ENCODE measurements at regions not wholly inside any gene's neighbourhood (a gene's known extent, or its start where the extent isn't known, plus 50 kb on each side); places are given as distances from the start of the nearest gene placed in this dataset.

DNA sequence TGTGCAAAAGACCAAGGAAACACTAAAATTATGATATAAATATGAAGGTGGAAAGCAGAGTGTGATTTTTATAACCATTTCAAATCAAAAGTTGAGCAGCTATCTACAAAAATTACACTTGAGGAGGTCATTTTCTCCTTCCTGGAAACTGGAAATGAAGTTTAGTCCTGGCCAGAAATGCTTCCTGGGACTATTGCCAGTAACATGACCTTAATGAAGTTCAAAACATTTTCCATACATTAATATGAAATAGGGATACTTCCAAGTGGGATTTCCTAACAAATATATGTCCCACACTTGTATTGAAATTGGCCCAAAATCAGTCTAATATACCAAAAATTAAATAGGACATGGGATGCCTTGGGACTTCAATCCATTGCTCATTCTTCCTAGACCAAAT is 1556.8 kb upstream of the MIR17HG start (continued):
- TF ChIP-seq, protein P1, sequence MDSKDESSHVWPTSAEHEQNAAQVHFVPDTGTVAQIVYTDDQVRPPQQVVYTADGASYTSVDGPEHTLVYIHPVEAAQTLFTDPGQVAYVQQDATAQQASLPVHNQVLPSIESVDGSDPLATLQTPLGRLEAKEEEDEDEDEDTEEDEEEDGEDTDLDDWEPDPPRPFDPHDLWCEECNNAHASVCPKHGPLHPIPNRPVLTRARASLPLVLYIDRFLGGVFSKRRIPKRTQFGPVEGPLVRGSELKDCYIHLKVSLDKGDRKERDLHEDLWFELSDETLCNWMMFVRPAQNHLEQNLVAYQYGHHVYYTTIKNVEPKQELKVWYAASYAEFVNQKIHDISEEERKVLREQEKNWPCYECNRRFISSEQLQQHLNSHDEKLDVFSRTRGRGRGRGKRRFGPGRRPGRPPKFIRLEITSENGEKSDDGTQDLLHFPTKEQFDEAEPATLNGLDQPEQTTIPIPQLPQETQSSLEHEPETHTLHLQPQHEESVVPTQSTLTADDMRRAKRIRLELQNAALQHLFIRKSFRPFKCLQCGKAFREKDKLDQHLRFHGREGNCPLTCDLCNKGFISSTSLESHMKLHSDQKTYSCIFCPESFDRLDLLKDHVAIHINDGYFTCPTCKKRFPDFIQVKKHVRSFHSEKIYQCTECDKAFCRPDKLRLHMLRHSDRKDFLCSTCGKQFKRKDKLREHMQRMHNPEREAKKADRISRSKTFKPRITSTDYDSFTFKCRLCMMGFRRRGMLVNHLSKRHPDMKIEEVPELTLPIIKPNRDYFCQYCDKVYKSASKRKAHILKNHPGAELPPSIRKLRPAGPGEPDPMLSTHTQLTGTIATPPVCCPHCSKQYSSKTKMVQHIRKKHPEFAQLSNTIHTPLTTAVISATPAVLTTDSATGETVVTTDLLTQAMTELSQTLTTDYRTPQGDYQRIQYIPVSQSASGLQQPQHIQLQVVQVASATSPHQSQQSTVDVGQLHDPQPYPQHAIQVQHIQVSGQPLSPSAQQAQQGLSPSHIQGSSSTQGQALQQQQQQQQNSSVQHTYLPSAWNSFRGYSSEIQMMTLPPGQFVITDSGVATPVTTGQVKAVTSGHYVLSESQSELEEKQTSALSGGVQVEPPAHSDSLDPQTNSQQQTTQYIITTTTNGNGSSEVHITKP (tag by site-specific recombination; IDR thresholded peaks at IDR 0.05): no peak
- TF ChIP-seq PRDM1 (tag by site-specific recombination; IDR thresholded peaks at IDR 0.05): no peak
- no peak for TF ChIP-seq ZBTB1 (tag by site-specific recombination; IDR thresholded peaks at IDR 0.05)
- no peak for TF ChIP-seq ZBTB48 (tag by site-specific recombination; IDR thresholded peaks at IDR 0.05)
- TF ChIP-seq ZNF169 (tag by site-specific recombination; IDR thresholded peaks at IDR 0.05): no peak
- no peak for TF ChIP-seq SP2 (tag by site-specific recombination; IDR thresholded peaks at IDR 0.05)
- no peak for TF ChIP-seq ZNF776 (tag by site-specific recombination; IDR thresholded peaks at IDR 0.05; ENCODE audit: borderline replicate concordance)
- TF ChIP-seq ZNF341 (tag by site-specific recombination; IDR thresholded peaks at IDR 0.05; ENCODE audit: low read depth): no peak
- TF ChIP-seq ZNF571 (tag by site-specific recombination; IDR thresholded peaks at IDR 0.05): no peak
- no peak for TF ChIP-seq ZNF76 (tag by site-specific recombination; IDR thresholded peaks at IDR 0.05; ENCODE audit: borderline replicate concordance, low read depth)

DNA sequence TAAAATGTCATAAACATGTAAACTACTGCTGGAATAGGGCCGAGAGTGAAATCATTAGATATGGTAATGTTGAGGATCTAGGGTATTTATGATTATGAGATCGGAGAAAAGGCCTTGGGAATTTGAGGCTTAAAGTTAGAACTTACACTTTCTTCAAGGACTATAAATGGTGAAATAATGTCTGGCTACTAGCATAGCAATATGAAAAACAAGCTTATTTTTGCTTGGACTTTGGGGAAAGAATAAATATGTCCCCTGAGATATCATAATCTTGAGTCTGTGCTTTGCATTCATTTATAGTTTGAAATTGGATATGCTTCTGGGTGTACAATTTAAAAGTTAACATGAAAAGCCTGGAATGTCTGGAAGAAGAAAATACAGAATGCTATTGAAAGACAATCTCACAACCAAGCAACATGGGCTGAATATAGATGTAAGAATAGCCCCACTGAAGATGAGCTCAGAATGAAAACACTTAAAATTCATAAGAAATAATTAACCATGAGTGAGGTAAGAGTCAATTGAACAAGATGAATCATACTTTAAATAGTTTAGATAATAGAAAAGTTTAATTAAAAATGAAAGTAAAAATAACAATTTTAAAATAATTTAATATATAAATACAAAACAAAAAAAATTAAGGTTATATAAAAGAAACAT is 1555.4 kb upstream of the MIR17HG start:
- Histone ChIP-seq H3K4me3 (ENCODE audit: low read depth, low read length) (no peak overlapping the region), H3K9me3 (ENCODE audit: control insufficient read depth, insufficient read depth, low read depth, low read length) (no peaks in the 10 kb centered on the region), H3K36me3 (ENCODE audit: control insufficient read depth in 2 of 2, insufficient read depth in 1 of 2, low read length in 2 of 2) (no peaks in the 10 kb centered on the region), H3K4me1 (ENCODE audit: control insufficient read depth, insufficient read depth, low read length) (no peaks in the 10 kb centered on the region), H3K27ac (ENCODE audit: extremely low read depth, low read depth, low read length) (no peak overlapping the region)
- ChIA-PET CTCF (no interaction called here), POLR2A (no interaction called here)
- no peak for TF ChIP-seq ZNF274 (IDR thresholded peaks at IDR 0.05; ENCODE audit: low read length)
- no peak for TF ChIP-seq ZNF274 (tag by site-specific recombination; IDR thresholded peaks at IDR 0.05; ENCODE audit: borderline replicate concordance)
- TF ChIP-seq ZNF768 (tag by site-specific recombination; IDR thresholded peaks at IDR 0.05): no peak
- no peak for TF ChIP-seq ZBTB20 (tag by site-specific recombination; IDR thresholded peaks at IDR 0.05)
- no peak for TF ChIP-seq ZNF24 (tag by site-specific recombination; IDR thresholded peaks at IDR 0.05)
- no peak for TF ChIP-seq ZNF23 (tag by site-specific recombination; IDR thresholded peaks at IDR 0.05; ENCODE audit: borderline replicate concordance)
- TF ChIP-seq, protein P2, sequence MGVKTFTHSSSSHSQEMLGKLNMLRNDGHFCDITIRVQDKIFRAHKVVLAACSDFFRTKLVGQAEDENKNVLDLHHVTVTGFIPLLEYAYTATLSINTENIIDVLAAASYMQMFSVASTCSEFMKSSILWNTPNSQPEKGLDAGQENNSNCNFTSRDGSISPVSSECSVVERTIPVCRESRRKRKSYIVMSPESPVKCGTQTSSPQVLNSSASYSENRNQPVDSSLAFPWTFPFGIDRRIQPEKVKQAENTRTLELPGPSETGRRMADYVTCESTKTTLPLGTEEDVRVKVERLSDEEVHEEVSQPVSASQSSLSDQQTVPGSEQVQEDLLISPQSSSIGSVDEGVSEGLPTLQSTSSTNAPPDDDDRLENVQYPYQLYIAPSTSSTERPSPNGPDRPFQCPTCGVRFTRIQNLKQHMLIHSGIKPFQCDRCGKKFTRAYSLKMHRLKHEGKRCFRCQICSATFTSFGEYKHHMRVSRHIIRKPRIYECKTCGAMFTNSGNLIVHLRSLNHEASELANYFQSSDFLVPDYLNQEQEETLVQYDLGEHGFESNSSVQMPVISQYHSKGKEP (tag by site-specific recombination; IDR thresholded peaks at IDR 0.05): no peak
- TF ChIP-seq, protein P3, sequence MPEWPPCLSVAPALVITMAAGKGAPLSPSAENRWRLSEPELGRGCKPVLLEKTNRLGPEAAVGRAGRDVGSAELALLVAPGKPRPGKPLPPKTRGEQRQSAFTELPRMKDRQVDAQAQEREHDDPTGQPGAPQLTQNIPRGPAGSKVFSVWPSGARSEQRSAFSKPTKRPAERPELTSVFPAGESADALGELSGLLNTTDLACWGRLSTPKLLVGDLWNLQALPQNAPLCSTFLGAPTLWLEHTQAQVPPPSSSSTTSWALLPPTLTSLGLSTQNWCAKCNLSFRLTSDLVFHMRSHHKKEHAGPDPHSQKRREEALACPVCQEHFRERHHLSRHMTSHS (tag by site-specific recombination; IDR thresholded peaks at IDR 0.05): no peak
- TF ChIP-seq, protein P4, sequence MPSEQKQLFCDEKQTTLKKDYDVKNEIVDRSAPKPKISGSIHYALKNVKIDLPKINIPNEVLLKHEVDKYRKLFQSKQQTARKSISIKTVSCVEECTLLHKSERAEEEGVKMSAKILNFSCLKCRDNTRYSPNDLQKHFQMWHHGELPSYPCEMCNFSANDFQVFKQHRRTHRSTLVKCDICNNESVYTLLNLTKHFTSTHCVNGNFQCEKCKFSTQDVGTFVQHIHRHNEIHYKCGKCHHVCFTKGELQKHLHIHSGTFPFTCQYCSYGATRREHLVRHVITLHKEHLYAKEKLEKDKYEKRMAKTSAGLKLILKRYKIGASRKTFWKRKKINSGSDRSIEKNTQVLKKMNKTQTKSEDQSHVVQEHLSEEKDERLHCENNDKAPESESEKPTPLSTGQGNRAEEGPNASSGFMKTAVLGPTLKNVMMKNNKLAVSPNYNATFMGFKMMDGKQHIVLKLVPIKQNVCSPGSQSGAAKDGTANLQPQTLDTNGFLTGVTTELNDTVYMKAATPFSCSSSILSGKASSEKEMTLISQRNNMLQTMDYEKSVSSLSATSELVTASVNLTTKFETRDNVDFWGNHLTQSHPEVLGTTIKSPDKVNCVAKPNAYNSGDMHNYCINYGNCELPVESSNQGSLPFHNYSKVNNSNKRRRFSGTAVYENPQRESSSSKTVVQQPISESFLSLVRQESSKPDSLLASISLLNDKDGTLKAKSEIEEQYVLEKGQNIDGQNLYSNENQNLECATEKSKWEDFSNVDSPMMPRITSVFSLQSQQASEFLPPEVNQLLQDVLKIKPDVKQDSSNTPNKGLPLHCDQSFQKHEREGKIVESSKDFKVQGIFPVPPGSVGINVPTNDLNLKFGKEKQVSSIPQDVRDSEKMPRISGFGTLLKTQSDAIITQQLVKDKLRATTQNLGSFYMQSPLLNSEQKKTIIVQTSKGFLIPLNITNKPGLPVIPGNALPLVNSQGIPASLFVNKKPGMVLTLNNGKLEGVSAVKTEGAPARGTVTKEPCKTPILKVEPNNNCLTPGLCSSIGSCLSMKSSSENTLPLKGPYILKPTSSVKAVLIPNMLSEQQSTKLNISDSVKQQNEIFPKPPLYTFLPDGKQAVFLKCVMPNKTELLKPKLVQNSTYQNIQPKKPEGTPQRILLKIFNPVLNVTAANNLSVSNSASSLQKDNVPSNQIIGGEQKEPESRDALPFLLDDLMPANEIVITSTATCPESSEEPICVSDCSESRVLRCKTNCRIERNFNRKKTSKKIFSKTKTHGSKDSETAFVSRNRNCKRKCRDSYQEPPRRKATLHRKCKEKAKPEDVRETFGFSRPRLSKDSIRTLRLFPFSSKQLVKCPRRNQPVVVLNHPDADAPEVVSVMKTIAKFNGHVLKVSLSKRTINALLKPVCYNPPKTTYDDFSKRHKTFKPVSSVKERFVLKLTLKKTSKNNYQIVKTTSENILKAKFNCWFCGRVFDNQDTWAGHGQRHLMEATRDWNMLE (tag by site-specific recombination; conservative IDR thresholded peaks at IDR 0.05; ENCODE audit: low read depth): no peak
- TF ChIP-seq KLF7 (tag by site-specific recombination; IDR thresholded peaks at IDR 0.05; ENCODE audit: borderline replicate concordance): no peak

All from HEK293 (cell line).